GM23338 (cell line): ENCODE measurements at regions not wholly inside any gene's neighbourhood (a gene's known extent, or its start where the extent isn't known, plus 50 kb on each side); places are given as distances from the start of the nearest gene placed in this dataset.

Experiments
- ATAC-seq: fragments of 200-7000 bp; cut with Tn5 transposase; 3 replicates; pipeline ENCODE4 v1.9.1; 2020
- DNase-seq: peaks from one replicate; pipeline ENCODE4 v3.0.0-alpha.2; 2015; ENCODE audit warnings: low spot score
- H2AFZ ChIP-seq: fragments of 200-600 bp; sonication (generic); 2 replicates; pipeline ENCODE4 v1.8.0; 2016; ENCODE audit warnings: antibody characterized with exemption, mild to moderate bottlenecking, moderate library complexity
- H3F3A ChIP-seq: fragments of 200-600 bp; sonication (generic); replicated peaks from 2 replicates; pipeline ENCODE4 v1.8.0; 2017; ENCODE audit warnings: antibody characterized with exemption, mixed run types, low read depth
- H3K27ac ChIP-seq: fragments of 200-600 bp; sonication (generic); 2 replicates; pipeline ENCODE4 v1.6.1; 2016; ENCODE audit warnings: low read depth
- H3K27me3 ChIP-seq: fragments of 200-600 bp; sonication (generic); 2 replicates; pipeline ENCODE4 v1.8.0; 2016; ENCODE audit warnings: mild to moderate bottlenecking, mixed run types, moderate library complexity; ENCODE audit not compliant: insufficient read depth
- H3K36me3 ChIP-seq: fragments of 200-600 bp; sonication (generic); 2 replicates; pipeline ENCODE4 v1.8.0; 2016; ENCODE audit warnings: mild to moderate bottlenecking; ENCODE audit not compliant: insufficient read depth
- H3K4me1 ChIP-seq: fragments of 200-600 bp; sonication (generic); 2 replicates; pipeline ENCODE4 v1.8.0; 2016; ENCODE audit warnings: mild to moderate bottlenecking, moderate library complexity; ENCODE audit not compliant: insufficient read depth
- H3K4me2 ChIP-seq: fragments of 200-600 bp; sonication (generic); 2 replicates; pipeline ENCODE4 v1.7.1; 2017; ENCODE audit warnings: mixed run types
- H3K4me3 ChIP-seq: fragments of 200-600 bp; sonication (generic); 2 replicates; pipeline ENCODE4 v1.6.1; 2016; ENCODE audit warnings: mixed run types
- H3K79me2 ChIP-seq: fragments of 200-600 bp; sonication (generic); replicated peaks from 2 replicates; pipeline ENCODE4 v1.8.0; 2017; ENCODE audit warnings: mild to moderate bottlenecking; ENCODE audit not compliant: insufficient read depth
- H3K9me2 ChIP-seq: fragments of 200-600 bp; sonication (generic); 2 replicates; pipeline ENCODE4 v1.8.0; 2017; ENCODE audit not compliant: insufficient read depth
- H4K20me1 ChIP-seq: fragments of 200-600 bp; sonication (generic); replicated peaks from 2 replicates; pipeline ENCODE4 v1.8.0; 2017; ENCODE audit warnings: mild to moderate bottlenecking; ENCODE audit not compliant: insufficient read depth
- H3K27ac Mint-ChIP-seq: 2 replicates; pipeline ENCODE4 v1.8.0; 2020; ENCODE audit warnings: inconsistent platforms, mild to moderate bottlenecking, moderate library complexity, mixed read lengths
- H3K27me3 Mint-ChIP-seq: 3 replicates; pipeline ENCODE4 v1.8.0; 2022; ENCODE audit warnings: low read depth, mild to moderate bottlenecking, moderate library complexity, mixed read lengths, inconsistent platforms; ENCODE audit not compliant: insufficient read depth, poor library complexity
- H3K36me3 Mint-ChIP-seq: 3 replicates; pipeline ENCODE4 v1.8.0; 2021; ENCODE audit warnings: low read depth, mild to moderate bottlenecking, inconsistent platforms, moderate library complexity, mixed read lengths
- H3K4me1 Mint-ChIP-seq: 3 replicates; pipeline ENCODE4 v1.8.0; 2020; ENCODE audit warnings: mild to moderate bottlenecking, inconsistent platforms, mixed read lengths
- H3K4me3 Mint-ChIP-seq: 3 replicates; pipeline ENCODE4 v1.8.0; 2021; ENCODE audit warnings: moderate library complexity, mild to moderate bottlenecking, inconsistent platforms, mixed read lengths
- H3K9me3 Mint-ChIP-seq: 3 replicates; pipeline ENCODE4 v1.8.0; 2020; ENCODE audit warnings: moderate library complexity, mild to moderate bottlenecking, inconsistent platforms, mixed read lengths
- CREB1 ChIP-seq: fragments of 250-450 bp; sonication (Bioruptor Pico); IDR thresholded peaks from 2 replicates; pipeline ENCODE4 v1.5.0; 2020; ENCODE audit warnings: low read depth, mild to moderate bottlenecking, moderate library complexity
- EZH2 ChIP-seq: fragments of 200-600 bp; sonication (generic); IDR thresholded peaks from one replicate; pipeline ENCODE4 v1.8.0; 2017; ENCODE audit warnings: antibody characterized with exemption, mild to moderate bottlenecking, low read depth; ENCODE audit not compliant: unreplicated experiment
- EZH2phosphoT487 ChIP-seq: fragments of 200-600 bp; sonication (generic); IDR thresholded peaks from one replicate; pipeline ENCODE4 v1.8.1; 2018; ENCODE audit warnings: antibody characterized with exemption; ENCODE audit not compliant: unreplicated experiment
- NANOG ChIP-seq: IDR thresholded peaks from 2 replicates; pipeline ENCODE4 v1.6.1; 2016; ENCODE audit warnings: antibody characterized with exemption, borderline replicate concordance
- POLR2AphosphoS5 ChIP-seq: IDR thresholded peaks from 2 replicates; pipeline ENCODE4 v1.6.1; 2016; ENCODE audit warnings: antibody characterized with exemption, low read depth
- STAT1 ChIP-seq: IDR thresholded peaks from one replicate; pipeline ENCODE4 v1.6.1; 2016; ENCODE audit warnings: antibody characterized with exemption; ENCODE audit not compliant: unreplicated experiment
- ZNF114 ChIP-seq: fragments of 250-450 bp; sonication (Bioruptor Pico); IDR thresholded peaks from 2 replicates; pipeline ENCODE4 v1.5.0; 2020; ENCODE audit warnings: mild to moderate bottlenecking, moderate library complexity
- TF ChIP-seq, protein P1 (sequence below): fragments of 250-450 bp; sonication (Bioruptor Pico); IDR thresholded peaks from 2 replicates; pipeline ENCODE4 v1.5.0; 2020; ENCODE audit warnings: mild to moderate bottlenecking, moderate library complexity

DNA sequence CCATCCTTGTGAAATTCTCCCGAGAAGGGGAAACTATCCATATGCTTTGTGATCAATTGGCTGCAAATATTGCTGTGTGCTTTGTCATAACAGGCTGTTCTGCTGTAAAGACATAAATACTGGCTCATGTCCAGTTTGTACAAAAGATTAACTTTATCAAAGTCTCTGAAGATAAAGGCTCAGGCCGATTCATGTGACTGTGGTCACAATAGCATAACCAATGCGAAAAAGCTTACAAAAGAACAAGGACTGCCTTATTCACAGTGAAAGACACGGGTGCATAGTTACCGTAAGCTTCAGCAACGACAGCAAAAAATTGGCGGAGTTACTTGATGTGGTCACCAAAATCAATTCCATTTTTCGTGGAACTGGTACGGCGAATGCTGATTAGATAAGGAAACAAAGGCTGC, 173.6 kb upstream of the CHRM3 start:
- H3K4me1 Mint-ChIP-seq = no peaks in the 10 kb centered on the region
- ATAC-seq = no peak
- H3K4me1 ChIP-seq = no peaks in the 10 kb centered on the region
- H3K27me3 Mint-ChIP-seq = no peaks in the 10 kb centered on the region
- no peak for DNase-seq
- H3K27ac ChIP-seq = no peak overlapping the region
- H3K27me3 ChIP-seq = no peaks in the 10 kb centered on the region
- no peak overlapping the region for H3K4me2 ChIP-seq
- no peaks in the 10 kb centered on the region for H3K36me3 ChIP-seq
- H3K9me3 Mint-ChIP-seq = no peaks in the 10 kb centered on the region
- H4K20me1 ChIP-seq = no peaks in the 10 kb centered on the region
- H3K4me3 Mint-ChIP-seq = no peak overlapping the region
- no peaks in the 10 kb centered on the region for H3F3A ChIP-seq
- no peak for TF ChIP-seq EZH2phosphoT487
- no peak for TF ChIP-seq STAT1
- TF ChIP-seq ZNF114 = no peak
- no peak for TF ChIP-seq NANOG
- no peak for TF ChIP-seq EZH2
- TF ChIP-seq, protein P1, sequence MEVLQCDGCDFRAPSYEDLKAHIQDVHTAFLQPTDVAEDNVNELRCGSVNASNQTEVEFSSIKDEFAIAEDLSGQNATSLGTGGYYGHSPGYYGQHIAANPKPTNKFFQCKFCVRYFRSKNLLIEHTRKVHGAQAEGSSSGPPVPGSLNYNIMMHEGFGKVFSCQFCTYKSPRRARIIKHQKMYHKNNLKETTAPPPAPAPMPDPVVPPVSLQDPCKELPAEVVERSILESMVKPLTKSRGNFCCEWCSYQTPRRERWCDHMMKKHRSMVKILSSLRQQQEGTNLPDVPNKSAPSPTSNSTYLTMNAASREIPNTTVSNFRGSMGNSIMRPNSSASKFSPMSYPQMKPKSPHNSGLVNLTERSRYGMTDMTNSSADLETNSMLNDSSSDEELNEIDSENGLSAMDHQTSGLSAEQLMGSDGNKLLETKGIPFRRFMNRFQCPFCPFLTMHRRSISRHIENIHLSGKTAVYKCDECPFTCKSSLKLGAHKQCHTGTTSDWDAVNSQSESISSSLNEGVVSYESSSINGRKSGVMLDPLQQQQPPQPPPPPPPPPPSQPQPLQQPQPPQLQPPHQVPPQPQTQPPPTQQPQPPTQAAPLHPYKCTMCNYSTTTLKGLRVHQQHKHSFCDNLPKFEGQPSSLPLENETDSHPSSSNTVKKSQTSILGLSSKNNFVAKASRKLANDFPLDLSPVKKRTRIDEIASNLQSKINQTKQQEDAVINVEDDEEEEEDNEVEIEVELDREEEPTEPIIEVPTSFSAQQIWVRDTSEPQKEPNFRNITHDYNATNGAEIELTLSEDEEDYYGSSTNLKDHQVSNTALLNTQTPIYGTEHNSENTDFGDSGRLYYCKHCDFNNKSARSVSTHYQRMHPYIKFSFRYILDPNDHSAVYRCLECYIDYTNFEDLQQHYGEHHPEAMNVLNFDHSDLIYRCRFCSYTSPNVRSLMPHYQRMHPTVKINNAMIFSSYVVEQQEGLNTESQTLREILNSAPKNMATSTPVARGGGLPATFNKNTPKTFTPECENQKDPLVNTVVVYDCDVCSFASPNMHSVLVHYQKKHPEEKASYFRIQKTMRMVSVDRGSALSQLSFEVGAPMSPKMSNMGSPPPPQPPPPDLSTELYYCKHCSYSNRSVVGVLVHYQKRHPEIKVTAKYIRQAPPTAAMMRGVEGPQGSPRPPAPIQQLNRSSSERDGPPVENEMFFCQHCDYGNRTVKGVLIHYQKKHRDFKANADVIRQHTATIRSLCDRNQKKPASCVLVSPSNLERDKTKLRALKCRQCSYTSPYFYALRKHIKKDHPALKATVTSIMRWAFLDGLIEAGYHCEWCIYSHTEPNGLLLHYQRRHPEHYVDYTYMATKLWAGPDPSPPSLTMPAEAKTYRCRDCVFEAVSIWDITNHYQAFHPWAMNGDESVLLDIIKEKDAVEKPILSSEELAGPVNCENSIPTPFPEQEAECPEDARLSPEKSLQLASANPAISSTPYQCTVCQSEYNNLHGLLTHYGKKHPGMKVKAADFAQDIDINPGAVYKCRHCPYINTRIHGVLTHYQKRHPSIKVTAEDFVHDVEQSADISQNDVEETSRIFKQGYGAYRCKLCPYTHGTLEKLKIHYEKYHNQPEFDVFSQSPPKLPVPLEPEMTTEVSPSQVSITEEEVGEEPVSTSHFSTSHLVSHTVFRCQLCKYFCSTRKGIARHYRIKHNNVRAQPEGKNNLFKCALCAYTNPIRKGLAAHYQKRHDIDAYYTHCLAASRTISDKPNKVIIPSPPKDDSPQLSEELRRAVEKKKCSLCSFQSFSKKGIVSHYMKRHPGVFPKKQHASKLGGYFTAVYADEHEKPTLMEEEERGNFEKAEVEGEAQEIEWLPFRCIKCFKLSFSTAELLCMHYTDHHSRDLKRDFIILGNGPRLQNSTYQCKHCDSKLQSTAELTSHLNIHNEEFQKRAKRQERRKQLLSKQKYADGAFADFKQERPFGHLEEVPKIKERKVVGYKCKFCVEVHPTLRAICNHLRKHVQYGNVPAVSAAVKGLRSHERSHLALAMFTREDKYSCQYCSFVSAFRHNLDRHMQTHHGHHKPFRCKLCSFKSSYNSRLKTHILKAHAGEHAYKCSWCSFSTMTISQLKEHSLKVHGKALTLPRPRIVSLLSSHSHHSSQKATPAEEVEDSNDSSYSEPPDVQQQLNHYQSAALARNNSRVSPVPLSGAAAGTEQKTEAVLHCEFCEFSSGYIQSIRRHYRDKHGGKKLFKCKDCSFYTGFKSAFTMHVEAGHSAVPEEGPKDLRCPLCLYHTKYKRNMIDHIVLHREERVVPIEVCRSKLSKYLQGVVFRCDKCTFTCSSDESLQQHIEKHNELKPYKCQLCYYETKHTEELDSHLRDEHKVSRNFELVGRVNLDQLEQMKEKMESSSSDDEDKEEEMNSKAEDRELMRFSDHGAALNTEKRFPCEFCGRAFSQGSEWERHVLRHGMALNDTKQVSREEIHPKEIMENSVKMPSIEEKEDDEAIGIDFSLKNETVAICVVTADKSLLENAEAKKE (CRISPR knock-in tag) = no peak
- no peak for TF ChIP-seq CREB1 (CRISPR knock-in tag)
- H3K79me2 ChIP-seq = no peaks in the 10 kb centered on the region
- H3K36me3 Mint-ChIP-seq = no peaks in the 10 kb centered on the region
- H3K9me2 ChIP-seq = no peaks in the 10 kb centered on the region
- H3K27ac Mint-ChIP-seq = no peak overlapping the region
- no peak overlapping the region for H3K4me3 ChIP-seq
- peak overlapping the region; percentile 72; the same call in 1 of the 2 replicates for H2AFZ ChIP-seq

DNA sequence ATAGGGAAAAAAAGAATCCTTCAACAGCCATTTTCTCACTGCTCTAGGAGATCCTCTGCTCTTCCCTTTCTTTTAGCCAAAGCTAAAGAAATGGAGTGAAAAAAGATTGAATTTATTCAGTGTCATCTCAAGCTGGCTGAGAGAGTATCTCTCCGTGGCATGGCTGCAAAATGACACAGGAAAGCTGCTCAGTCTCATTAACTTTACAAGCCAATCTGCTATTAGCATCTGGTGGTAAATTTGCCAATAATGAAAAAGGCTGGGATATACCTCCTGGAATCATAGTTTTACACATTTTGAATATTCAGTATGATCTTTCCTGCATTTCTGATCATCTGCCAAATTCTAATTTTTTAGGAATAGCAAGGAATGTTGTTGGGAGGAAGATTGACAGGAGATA, 176.8 kb upstream of the CHRM3 start:
- Mint-ChIP-seq H3K27me3 (no peaks in the 10 kb centered on the region), H3K9me3 (no peaks in the 10 kb centered on the region), H3K4me3 (no peak overlapping the region), H3K4me1 (no peaks in the 10 kb centered on the region), H3K36me3 (no peaks in the 10 kb centered on the region), H3K27ac (no peak overlapping the region)
- H3K9me2 ChIP-seq = 0 out of 2 replicates have a peak, but pooled peaks cover 6% of the 10 kb centered on the region
- H3K27ac ChIP-seq = no peak overlapping the region
- no peaks in the 10 kb centered on the region for H3K36me3 ChIP-seq
- no peak overlapping the region for H2AFZ ChIP-seq
- H4K20me1 ChIP-seq = no peaks in the 10 kb centered on the region
- H3K4me1 ChIP-seq = no peaks in the 10 kb centered on the region
- no peak overlapping the region for H3K4me2 ChIP-seq
- no peaks in the 10 kb centered on the region for H3F3A ChIP-seq
- no peaks in the 10 kb centered on the region for H3K79me2 ChIP-seq
- DNase-seq (no peak), ATAC-seq (no peak)
- H3K4me3 ChIP-seq = no peak overlapping the region
- H3K27me3 ChIP-seq = no peaks in the 10 kb centered on the region
- TF ChIP-seq STAT1 = no peak
- TF ChIP-seq EZH2 = no peak
- no peak for TF ChIP-seq POLR2AphosphoS5
- TF ChIP-seq CREB1 (CRISPR knock-in tag) = no peak
- no peak for TF ChIP-seq ZNF114
